ENCODE measurements at regions not wholly inside any gene's neighbourhood (a gene's known extent, or its start where the extent isn't known, plus 50 kb on each side); places are given as distances from the start of the nearest gene placed in this dataset.

- Histone ChIP-seq H3K27ac (no peak overlapping the region), H3K4me3 (no peak overlapping the region), H3K4me1 (peaks cover 0 to 11% (median 0%) of the 10 kb centered on the region in 12 donors), H3K9me3 (no peaks in the 10 kb centered on the region), H3K27me3 (peaks cover 0 to 8% (median 0%) of the 10 kb centered on the region in 9 donors), H3K36me3 (no peaks in the 10 kb centered on the region)
- TF ChIP-seq CTCF (IDR thresholded peaks at IDR 0.05) (no peak), POLR2A (IDR thresholded peaks at IDR 0.05) (no peak)
- no peak for ATAC-seq
- no peak for DNase-seq
- WGBS, 4 donors = 75 to 84% (median 80%) methylated on average over 8 of the region's 8 CpGs
- intact Hi-C loops (cut with DNase I) = no loop called here
Measured at GRCh38 chr18:26637324-26637723, 89.0 kb upstream of the KCTD1 start.

- H3K4me3 ChIP-seq = no peak overlapping the region
- TF ChIP-seq POLR2A (IDR thresholded peaks at IDR 0.05) = no peak
- peaks cover 0 to 8% (median 0%) of the 10 kb centered on the region in 9 donors for H3K27me3 ChIP-seq
- intact Hi-C loops (cut with DNase I) = no loop called here
- H3K36me3 ChIP-seq = no peaks in the 10 kb centered on the region
- H3K9me3 ChIP-seq = no peaks in the 10 kb centered on the region
- H3K4me1 ChIP-seq = no peaks in the 10 kb centered on the region
- no peak for DNase-seq
- no peak overlapping the region for H3K27ac ChIP-seq
- ATAC-seq = no peak
- WGBS, 4 donors = 85 to 92% (median 89%) methylated on average over 4 of the region's 4 CpGs
Measured at GRCh38 chr18:26635466-26635865, 87.1 kb upstream of the KCTD1 start.

GRCh38 chr18:26634631-26635030 lies 86.3 kb upstream of the KCTD1 start:
- DNase-seq = no peak
- no peak for ATAC-seq
- WGBS, 4 donors = 83 to 90% (median 88%) methylated on average over 4 of the region's 4 CpGs
- Histone ChIP-seq H3K27ac (no peak overlapping the region), H3K4me1 (no peaks in the 10 kb centered on the region), H3K27me3 (peaks cover 0 to 8% (median 0%) of the 10 kb centered on the region in 9 donors), H3K9me3 (no peaks in the 10 kb centered on the region), H3K4me3 (no peak overlapping the region), H3K36me3 (no peaks in the 10 kb centered on the region)
- intact Hi-C loops (cut with DNase I) = no loop called here
- TF ChIP-seq CTCF (IDR thresholded peaks at IDR 0.05) (no peak), POLR2A (IDR thresholded peaks at IDR 0.05) (no peak)

GRCh38 chr18:26631135-26631534 lies 82.8 kb upstream of the KCTD1 start:
- intact Hi-C loops (cut with DNase I) = no loop called here
- H3K4me3 ChIP-seq = no peak overlapping the region
- no peak overlapping the region for H3K27ac ChIP-seq
- ATAC-seq (no peak), DNase-seq (no peak)
- H3K9me3 ChIP-seq = no peaks in the 10 kb centered on the region
- TF ChIP-seq POLR2A (IDR thresholded peaks at IDR 0.05) (no peak), CTCF (IDR thresholded peaks at IDR 0.05) (no peak)
- H3K27me3 ChIP-seq = peaks cover 0 to 8% (median 0%) of the 10 kb centered on the region in 9 donors
- no peaks in the 10 kb centered on the region for H3K36me3 ChIP-seq
- WGBS, 4 donors = 0 to 100% (median 25%) methylated on average over 1 of the region's 1 CpG
- H3K4me1 ChIP-seq = no peaks in the 10 kb centered on the region

- Histone ChIP-seq H3K27me3 (peaks cover 0 to 6% (median 0%) of the 10 kb centered on the region in 9 donors), H3K4me1 (no peaks in the 10 kb centered on the region), H3K36me3 (no peaks in the 10 kb centered on the region), H3K4me3 (no peak overlapping the region), H3K27ac (no peak overlapping the region), H3K9me3 (peaks cover 0 to 3% (median 0%) of the 10 kb centered on the region in 12 donors)
- 79 to 85% (median 82%) methylated on average over 4 of the region's 4 CpGs for WGBS, 4 donors
- DNase-seq = no peak
- ATAC-seq = no peak
- TF ChIP-seq POLR2A (IDR thresholded peaks at IDR 0.05) (no peak), CTCF (IDR thresholded peaks at IDR 0.05) (no peak)
- intact Hi-C loops (cut with DNase I) = no loop called here
Measured at GRCh38 chr18:26630596-26630995, 82.2 kb upstream of the KCTD1 start.

Measured in heart left ventricle (tissue), 16 donors.